ENCODE measurements at regions not wholly inside any gene's neighbourhood (a gene's known extent, or its start where the extent isn't known, plus 50 kb on each side); places are given as distances from the start of the nearest gene placed in this dataset.

- peaks cover 15% of the 10 kb centered on the region for H3K4me1 Mint-ChIP-seq
- H3K4me3 Mint-ChIP-seq: no peak overlapping the region
- no peak for DNase-seq
- H3K36me3 Mint-ChIP-seq: no peaks in the 10 kb centered on the region
- H3K27ac Mint-ChIP-seq: no peak overlapping the region
- peaks cover 49% of the 10 kb centered on the region for H3K27me3 Mint-ChIP-seq
- H3K9me3 Mint-ChIP-seq: no peaks in the 10 kb centered on the region
Measured at GRCh38 chr15:38061856-38062649, 127.6 kb downstream of the TMCO5A start.

GRCh38 chr15:38062696-38063095 is 128.3 kb downstream of the TMCO5A start:
- Mint-ChIP-seq H3K9me3 (no peaks in the 10 kb centered on the region), H3K27me3 (peaks cover 54% of the 10 kb centered on the region), H3K4me1 (peaks cover 15% of the 10 kb centered on the region), H3K27ac (no peak overlapping the region), H3K36me3 (no peaks in the 10 kb centered on the region), H3K4me3 (no peak overlapping the region)
- no peak for DNase-seq

GRCh38 chr15:38065721-38066345 is 131.4 kb downstream of the TMCO5A start:
- Mint-ChIP-seq H3K4me3 (no peak overlapping the region), H3K9me3 (no peaks in the 10 kb centered on the region), H3K4me1 (peaks cover 26% of the 10 kb centered on the region), H3K27ac (no peak overlapping the region), H3K36me3 (no peaks in the 10 kb centered on the region), H3K27me3 (peaks cover 82% of the 10 kb centered on the region)
- no peak for DNase-seq

- H3K9me3 Mint-ChIP-seq: peaks cover 2% of the 10 kb centered on the region
- no peak overlapping the region for H3K4me3 Mint-ChIP-seq
Measured at GRCh38 chr15:38066612-38067011, 132.2 kb downstream of the TMCO5A start.

GRCh38 chr15:38068626-38069391 is 134.4 kb downstream of the TMCO5A start:
- peak; percentile 59 for DNase-seq
- H3K4me1 Mint-ChIP-seq: peaks cover 44% of the 10 kb centered on the region
- H3K27me3 Mint-ChIP-seq: peaks cover 84% of the 10 kb centered on the region
- peaks cover 9% of the 10 kb centered on the region for H3K36me3 Mint-ChIP-seq
- H3K4me3 Mint-ChIP-seq: peak overlapping the region; percentile 22
- peak overlapping the region; percentile 72 for H3K27ac Mint-ChIP-seq
- H3K9me3 Mint-ChIP-seq: peaks cover 4% of the 10 kb centered on the region

More at GRCh38 chr15:38066612-38067011, 132.2 kb downstream of the TMCO5A start:
- Mint-ChIP-seq H3K27ac (no peak overlapping the region), H3K27me3 (peaks cover 83% of the 10 kb centered on the region), H3K4me1 (peaks cover 34% of the 10 kb centered on the region), H3K36me3 (peaks cover 3% of the 10 kb centered on the region)
- no peak for DNase-seq

GRCh38 chr15:38069511-38070011 is 135.1 kb downstream of the TMCO5A start:
- H3K36me3 Mint-ChIP-seq: peaks cover 9% of the 10 kb centered on the region
- peak overlapping the region; percentile 72 for H3K27ac Mint-ChIP-seq
- peaks cover 44% of the 10 kb centered on the region for H3K4me1 Mint-ChIP-seq
- H3K9me3 Mint-ChIP-seq: peaks cover 4% of the 10 kb centered on the region
- DNase-seq: no peak
- peaks cover 89% of the 10 kb centered on the region for H3K27me3 Mint-ChIP-seq
- H3K4me3 Mint-ChIP-seq: peak overlapping the region; percentile 22

GRCh38 chr15:38070778-38071177 is 136.3 kb downstream of the TMCO5A start:
- Mint-ChIP-seq H3K27me3 (peaks cover 90% of the 10 kb centered on the region), H3K36me3 (peaks cover 9% of the 10 kb centered on the region), H3K9me3 (peaks cover 4% of the 10 kb centered on the region), H3K27ac (no peak overlapping the region), H3K4me1 (peaks cover 48% of the 10 kb centered on the region), H3K4me3 (no peak overlapping the region)
- DNase-seq: no peak

GRCh38 chr15:38071211-38071972 is 137.0 kb downstream of the TMCO5A start:
- Mint-ChIP-seq H3K4me1 (peaks cover 51% of the 10 kb centered on the region), H3K36me3 (peaks cover 9% of the 10 kb centered on the region), H3K9me3 (peaks cover 4% of the 10 kb centered on the region), H3K4me3 (no peak overlapping the region), H3K27me3 (peaks cover 90% of the 10 kb centered on the region), H3K27ac (no peak overlapping the region)
- DNase-seq: no peak

- peaks cover 92% of the 10 kb centered on the region for H3K27me3 Mint-ChIP-seq
- DNase-seq: no peak
- H3K36me3 Mint-ChIP-seq: peaks cover 9% of the 10 kb centered on the region
- H3K27ac Mint-ChIP-seq: peak overlapping the region; percentile 79
- peak overlapping the region; percentile 61 for H3K4me3 Mint-ChIP-seq
- H3K9me3 Mint-ChIP-seq: peaks cover 4% of the 10 kb centered on the region
- peaks cover 51% of the 10 kb centered on the region for H3K4me1 Mint-ChIP-seq
Measured at GRCh38 chr15:38072007-38072347, 137.5 kb downstream of the TMCO5A start.

GRCh38 chr15:38072348-38073177 is 138.1 kb downstream of the TMCO5A start:
- Mint-ChIP-seq H3K27me3 (peaks cover 92% of the 10 kb centered on the region), H3K9me3 (peaks cover 4% of the 10 kb centered on the region), H3K4me3 (peak overlapping the region; percentile 61), H3K36me3 (peaks cover 9% of the 10 kb centered on the region), H3K4me1 (peaks cover 51% of the 10 kb centered on the region), H3K27ac (peak overlapping the region; percentile 79)
- peak; percentile 42 for DNase-seq

- Mint-ChIP-seq H3K36me3 (peaks cover 9% of the 10 kb centered on the region), H3K27me3 (peaks cover 86% of the 10 kb centered on the region), H3K9me3 (peaks cover 4% of the 10 kb centered on the region), H3K27ac (no peak overlapping the region), H3K4me3 (peak overlapping the region; percentile 32), H3K4me1 (peaks cover 45% of the 10 kb centered on the region)
- DNase-seq: no peak
Measured at GRCh38 chr15:38073178-38073946, 138.9 kb downstream of the TMCO5A start.

- no peak overlapping the region for H3K4me3 Mint-ChIP-seq
- H3K27me3 Mint-ChIP-seq: peaks cover 87% of the 10 kb centered on the region
- H3K36me3 Mint-ChIP-seq: peaks cover 9% of the 10 kb centered on the region
- H3K27ac Mint-ChIP-seq: no peak overlapping the region
- peaks cover 42% of the 10 kb centered on the region for H3K4me1 Mint-ChIP-seq
- H3K9me3 Mint-ChIP-seq: peaks cover 4% of the 10 kb centered on the region
- no peak for DNase-seq
Measured at GRCh38 chr15:38074029-38074428, 139.6 kb downstream of the TMCO5A start.

GRCh38 chr15:38075466-38075865 is 141.0 kb downstream of the TMCO5A start:
- Mint-ChIP-seq H3K4me1 (peaks cover 31% of the 10 kb centered on the region), H3K27me3 (peaks cover 84% of the 10 kb centered on the region), H3K4me3 (no peak overlapping the region), H3K36me3 (peaks cover 9% of the 10 kb centered on the region), H3K9me3 (peaks cover 4% of the 10 kb centered on the region), H3K27ac (no peak overlapping the region)
- DNase-seq: no peak

All from activated naive CD8-positive, alpha-beta T cell treated with anti-CD3 and anti-CD28 coated beads for 36 hours (primary cell).